OCI-LY7 (cell line): ENCODE measurements at regions not wholly inside any gene's neighbourhood (a gene's known extent, or its start where the extent isn't known, plus 50 kb on each side); places are given as distances from the start of the nearest gene placed in this dataset.
"Not testable (repeated sequence)": the region's sequence is repeated elsewhere in the genome, so short reads cannot be mapped to it uniquely, and the experiment has no call there.

Experiments used
- EZH2phosphoT487 ChIP-seq: fragments of 200-600 bp; sonication (generic); IDR thresholded peaks from 2 replicates; pipeline ENCODE4 v1.6.1; 2018; ENCODE audit warnings: low read depth, borderline replicate concordance, mild to moderate bottlenecking, mixed run types, antibody characterized with exemption, low read length, moderate library complexity, mixed read lengths
- TF ChIP-seq, protein P1 (sequence below): fragments of 200-600 bp; sonication (generic); conservative IDR thresholded peaks from 2 replicates; pipeline ENCODE4 v1.5.1; 2014; ENCODE audit warnings: mild to moderate bottlenecking, antibody characterized with exemption, low read length, moderate library complexity, mixed read lengths

DNA sequence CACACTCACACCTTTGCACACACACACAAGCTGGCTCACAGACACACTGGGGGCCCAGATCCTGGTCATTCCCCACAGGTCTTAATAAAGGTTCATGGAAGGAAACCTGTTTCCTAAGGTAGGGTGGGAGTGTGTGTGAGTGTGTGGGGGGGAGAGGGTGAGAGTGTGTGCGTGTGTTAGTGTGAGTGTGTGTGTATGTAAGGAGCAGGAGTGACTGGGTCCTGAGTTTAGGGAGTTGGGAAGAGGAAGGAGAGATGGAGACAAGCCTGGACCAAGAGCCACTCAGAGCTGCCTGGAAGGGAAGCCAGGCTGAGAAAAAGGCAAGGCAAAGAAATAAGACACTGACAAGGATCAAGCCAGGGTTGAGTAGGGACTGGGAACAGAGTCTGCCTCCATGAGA, 129.2 kb downstream of the POTEM start:
- TF ChIP-seq, protein P1, sequence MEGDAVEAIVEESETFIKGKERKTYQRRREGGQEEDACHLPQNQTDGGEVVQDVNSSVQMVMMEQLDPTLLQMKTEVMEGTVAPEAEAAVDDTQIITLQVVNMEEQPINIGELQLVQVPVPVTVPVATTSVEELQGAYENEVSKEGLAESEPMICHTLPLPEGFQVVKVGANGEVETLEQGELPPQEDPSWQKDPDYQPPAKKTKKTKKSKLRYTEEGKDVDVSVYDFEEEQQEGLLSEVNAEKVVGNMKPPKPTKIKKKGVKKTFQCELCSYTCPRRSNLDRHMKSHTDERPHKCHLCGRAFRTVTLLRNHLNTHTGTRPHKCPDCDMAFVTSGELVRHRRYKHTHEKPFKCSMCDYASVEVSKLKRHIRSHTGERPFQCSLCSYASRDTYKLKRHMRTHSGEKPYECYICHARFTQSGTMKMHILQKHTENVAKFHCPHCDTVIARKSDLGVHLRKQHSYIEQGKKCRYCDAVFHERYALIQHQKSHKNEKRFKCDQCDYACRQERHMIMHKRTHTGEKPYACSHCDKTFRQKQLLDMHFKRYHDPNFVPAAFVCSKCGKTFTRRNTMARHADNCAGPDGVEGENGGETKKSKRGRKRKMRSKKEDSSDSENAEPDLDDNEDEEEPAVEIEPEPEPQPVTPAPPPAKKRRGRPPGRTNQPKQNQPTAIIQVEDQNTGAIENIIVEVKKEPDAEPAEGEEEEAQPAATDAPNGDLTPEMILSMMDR = not testable (repeated sequence)
- not testable (repeated sequence) for TF ChIP-seq EZH2phosphoT487
